Stimulated activated CD4-positive, alpha-beta T cell treated with anti-CD3 and anti-CD28 coated beads, Interleukin-15, amount 100 ng/mL, for 1 hour (primary cell): ENCODE measurements at regions not wholly inside any gene's neighbourhood (a gene's known extent, or its start where the extent isn't known, plus 50 kb on each side); places are given as distances from the start of the nearest gene placed in this dataset.
"Not testable (repeated sequence)": the region's sequence is repeated elsewhere in the genome, so short reads cannot be mapped to it uniquely, and the experiment has no call there.

Experiments used
- DNase-seq, 2 donors: peaks; one replicate each; pipeline ENCODE4 v3.0.0-alpha.2; 2020; ENCODE audit warnings: low read depth in 1 of 2, low spot score in 1 of 2

- no peak for DNase-seq
These were observed 96.0 kb upstream of the VGLL4 start for GRCh38 chr3:11739706-11740105.

DNA sequence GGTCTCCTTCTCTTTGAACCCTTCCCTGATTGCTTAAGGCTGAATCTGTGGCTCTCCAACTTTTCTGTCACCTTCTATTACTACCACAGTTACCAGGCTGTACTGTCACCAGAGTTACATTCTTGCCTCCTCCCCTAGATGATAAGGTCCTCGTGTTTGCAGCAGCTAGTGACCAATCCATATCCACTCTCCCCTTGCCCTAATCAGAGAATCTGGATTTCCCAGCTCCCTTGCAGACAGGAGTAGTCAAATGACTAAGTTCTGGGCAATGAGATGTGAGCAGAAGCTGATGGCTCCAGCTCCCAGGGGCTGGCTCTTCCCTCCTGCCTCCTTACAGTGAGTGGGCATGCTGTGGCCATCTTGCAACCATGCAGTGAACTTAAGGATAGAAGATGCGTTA is 95.4 kb upstream of the VGLL4 start:
- no peak for DNase-seq

- DNase-seq = no peak
These were observed 94.0 kb upstream of the VGLL4 start for GRCh38 chr3:11737742-11738141.

GRCh38 chr3:11736136-11736833 is 92.6 kb upstream of the VGLL4 start:
- no peak for DNase-seq

GRCh38 chr3:11735638-11736037 is 91.9 kb upstream of the VGLL4 start:
- no peak for DNase-seq

- not testable (repeated sequence) for DNase-seq
These were observed 91.4 kb upstream of the VGLL4 start for GRCh38 chr3:11735111-11735510.

DNA sequence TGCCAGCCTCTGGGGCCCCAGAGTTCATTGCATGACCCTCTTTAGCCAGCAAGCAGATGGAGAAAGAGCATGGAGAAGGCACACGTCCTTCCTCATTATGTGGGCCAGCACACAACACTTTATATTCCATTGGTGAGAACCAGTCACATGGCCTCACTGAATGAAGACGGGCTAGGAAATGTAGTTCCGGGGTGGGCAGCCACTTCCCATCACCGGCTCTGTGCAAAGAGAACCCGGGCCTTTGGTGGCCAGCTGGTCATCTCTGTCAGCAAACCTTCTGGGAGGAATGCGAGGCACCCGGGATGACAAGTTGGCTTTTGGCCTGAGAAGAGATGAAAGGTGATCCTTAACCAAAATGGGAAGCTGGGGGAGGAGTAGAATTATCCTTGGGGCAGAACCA is 90.2 kb upstream of the VGLL4 start:
- DNase-seq = no peak

- DNase-seq = no peak
These were observed 83.5 kb upstream of the VGLL4 start for GRCh38 chr3:11727207-11727606.

DNA sequence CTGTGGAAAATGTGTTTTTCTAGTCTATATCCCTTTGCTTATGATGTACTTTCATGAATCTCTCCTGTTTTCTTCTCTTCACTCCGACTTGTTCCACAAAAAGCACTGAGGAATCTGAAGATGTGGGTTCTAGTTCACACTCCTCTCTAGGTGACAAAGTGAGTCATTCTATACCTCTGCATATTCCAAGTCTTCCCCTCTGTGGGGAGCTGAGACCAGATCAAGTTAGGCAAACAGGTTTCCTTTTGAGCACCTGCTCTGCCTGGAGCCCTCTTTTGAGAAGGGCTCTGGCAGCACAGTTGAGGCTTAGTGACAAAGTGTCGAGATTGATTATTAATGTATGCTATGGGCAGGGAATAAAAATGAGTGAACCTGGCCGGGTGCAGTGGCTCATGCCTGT is 82.4 kb upstream of the VGLL4 start:
- no peak for DNase-seq

DNA sequence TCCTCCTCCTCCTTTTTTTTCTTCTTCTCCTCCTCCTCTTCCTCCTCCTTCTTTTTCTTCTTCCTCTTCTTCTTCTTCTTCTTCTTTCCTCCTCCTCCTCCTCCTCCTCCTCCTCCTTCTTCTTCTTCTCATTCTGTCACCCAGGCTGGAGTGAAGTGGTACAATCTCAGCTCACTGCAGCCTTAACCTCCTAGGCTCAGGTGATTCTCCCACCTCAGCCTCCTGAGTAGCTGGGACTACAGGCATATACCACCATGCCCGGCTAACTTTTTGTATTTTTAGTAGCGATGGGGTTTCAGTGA is 81.6 kb upstream of the VGLL4 start:
- DNase-seq = not testable (repeated sequence)

- no peak for DNase-seq
These were observed 81.1 kb upstream of the VGLL4 start for GRCh38 chr3:11724615-11725339.

DNA sequence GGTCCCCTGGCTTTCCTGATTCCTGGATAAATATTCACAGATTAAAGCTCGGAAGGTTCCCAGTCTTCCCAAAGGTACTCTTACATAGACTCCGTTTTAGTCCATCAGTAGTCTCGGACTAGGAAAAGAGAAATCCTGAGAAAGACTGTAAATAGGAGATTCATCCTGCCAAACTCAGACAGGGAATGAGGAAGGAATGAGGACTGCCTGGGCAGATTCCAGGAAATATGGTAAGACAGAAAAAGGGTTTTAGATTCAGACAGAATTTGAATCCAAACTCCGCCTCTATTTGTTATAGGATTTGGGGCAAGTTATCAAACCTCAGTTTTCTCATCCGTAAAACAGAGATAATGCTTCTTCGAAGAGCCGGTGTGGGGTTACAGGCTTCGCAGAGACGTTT is 77.8 kb upstream of the VGLL4 start:
- DNase-seq = no peak

GRCh38 chr3:11720917-11721411 is 77.2 kb upstream of the VGLL4 start:
- no peak for DNase-seq

DNA sequence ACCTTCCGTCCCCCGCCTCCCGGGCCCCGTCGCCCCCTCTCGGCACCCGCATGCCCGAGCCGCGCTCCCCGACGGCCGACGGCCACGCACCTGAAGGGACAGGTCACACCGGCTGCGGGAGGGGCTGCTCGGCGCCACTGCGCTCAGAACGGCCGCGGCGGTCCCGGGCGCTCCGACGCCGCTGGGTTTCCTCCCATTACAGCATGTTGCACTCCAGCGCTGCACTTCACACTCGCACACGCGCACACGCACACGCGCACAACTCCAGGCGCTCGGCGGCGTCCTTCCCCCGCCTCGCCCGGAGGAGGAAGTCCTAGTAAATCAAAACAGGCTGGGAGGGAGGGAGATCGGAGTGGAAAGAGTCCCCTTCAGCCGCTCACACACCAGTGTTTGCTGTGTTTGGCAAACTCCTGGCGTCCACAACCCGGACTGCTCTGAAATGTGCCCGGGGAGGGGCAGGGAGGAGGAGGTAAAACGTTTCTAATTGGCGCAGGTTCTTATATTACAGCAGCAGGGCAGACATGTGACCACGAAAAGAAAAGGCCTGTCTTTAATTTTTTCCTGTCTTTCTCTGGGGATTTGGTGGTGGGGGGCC is 76.7 kb upstream of the VGLL4 start:
- DNase-seq = peak; percentile 11 to 28

- DNase-seq = peak; percentile 52 to 65
These were observed 75.9 kb upstream of the VGLL4 start for GRCh38 chr3:11719406-11720303.

DNA sequence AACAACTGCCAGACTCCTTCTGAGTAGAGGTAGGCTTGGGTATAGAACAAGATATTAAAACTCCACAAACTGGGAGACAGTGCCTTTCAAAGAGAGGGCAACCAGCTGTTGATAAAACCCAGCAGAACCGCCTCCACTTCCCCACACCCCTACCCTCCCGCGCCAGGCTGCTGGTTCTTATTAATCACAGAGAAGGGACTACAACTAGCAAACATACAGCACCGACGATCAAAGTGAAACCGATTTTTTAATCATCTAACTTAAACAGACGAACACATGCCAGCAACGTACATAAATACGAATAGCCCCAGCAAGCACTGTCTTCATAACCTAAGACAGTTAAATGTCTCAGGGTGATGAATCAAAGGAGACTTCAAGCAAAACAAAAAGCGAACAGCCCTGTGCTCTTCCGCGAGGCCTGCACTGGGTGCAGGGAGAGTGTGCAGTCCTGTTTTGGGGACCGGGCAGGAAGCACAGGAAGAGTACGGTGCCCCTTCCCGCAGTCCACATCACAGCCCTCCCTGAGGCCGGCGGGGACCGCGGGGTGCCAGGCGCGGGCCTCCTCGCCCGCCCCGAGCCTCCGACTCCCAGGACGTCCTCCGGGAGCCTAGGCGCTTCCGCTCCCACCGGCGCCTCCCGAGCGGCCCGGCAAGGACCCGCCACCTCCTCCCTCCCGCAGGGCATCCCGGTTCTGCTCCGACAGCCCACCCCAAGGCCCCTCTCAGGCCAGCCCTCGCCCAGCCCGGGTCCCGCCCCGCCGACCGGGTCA is 75.1 kb upstream of the VGLL4 start:
- peak in 1 of 2 donors; percentile 33 for DNase-seq

- DNase-seq = no peak
These were observed 74.3 kb upstream of the VGLL4 start for GRCh38 chr3:11717768-11718636.

DNA sequence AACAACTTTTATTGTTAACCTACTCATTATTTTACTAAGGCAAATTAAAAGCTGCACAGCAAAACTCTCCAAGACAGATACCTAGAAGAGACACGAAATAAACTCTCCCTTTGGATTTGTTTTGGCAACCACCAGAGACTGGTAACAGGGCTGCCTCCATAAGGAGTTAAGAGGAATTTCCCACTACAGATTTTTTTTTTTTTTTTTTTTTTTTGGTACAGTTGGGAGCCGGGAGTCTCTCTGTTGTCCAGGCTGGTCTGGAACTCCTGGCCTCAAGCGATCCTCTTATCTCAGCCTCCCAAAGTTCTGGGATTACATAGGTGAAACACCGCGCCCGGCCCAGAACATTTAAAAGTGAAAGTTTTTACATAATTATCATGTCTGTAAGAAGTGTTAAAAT is 73.6 kb upstream of the VGLL4 start:
- no peak for DNase-seq

DNA sequence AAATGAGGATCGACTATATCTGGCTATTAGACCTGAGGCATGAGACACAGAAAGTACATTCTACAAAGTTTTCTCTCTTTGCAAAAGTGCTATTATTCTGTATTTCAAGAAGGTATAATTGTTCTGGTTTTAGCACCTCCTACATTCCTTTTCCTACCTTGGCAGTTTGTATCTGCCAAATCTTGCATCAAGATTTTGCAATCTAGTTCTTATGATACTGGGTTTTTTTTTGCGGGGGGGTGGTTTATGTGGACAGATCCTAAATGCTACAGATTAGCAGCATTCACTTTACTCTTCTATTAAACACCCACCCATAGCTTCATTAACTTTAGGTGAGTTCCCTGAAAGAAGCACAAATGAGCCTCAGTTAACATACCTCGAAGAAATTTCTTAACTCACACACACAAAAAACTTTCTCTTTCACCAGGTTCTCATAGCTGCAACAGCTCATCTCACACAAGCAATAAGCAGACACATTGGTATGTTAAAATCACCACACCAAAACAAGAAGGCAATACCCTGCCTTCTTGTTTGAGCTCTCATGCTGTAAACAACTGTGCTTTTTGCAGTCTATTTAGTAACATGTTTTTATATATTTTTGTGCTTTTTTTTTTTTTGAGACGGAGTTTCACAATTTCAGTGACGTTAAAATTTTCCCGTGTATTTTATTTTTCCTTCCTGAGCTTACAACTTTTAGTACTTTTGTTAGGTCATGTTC is 73.0 kb upstream of the VGLL4 start:
- DNase-seq = no peak
